Cardiac muscle cell (in vitro differentiated cells and primary cell): ENCODE measurements at regions not wholly inside any gene's neighbourhood (a gene's known extent, or its start where the extent isn't known, plus 50 kb on each side); places are given as distances from the start of the nearest gene placed in this dataset.

Experiments used
- DNase-seq, 2 donors: peaks; one replicate each; pipeline versions ENCODE4 v3.0.0 to v3.0.0-alpha.2; 2010 to 2017; ENCODE audit warnings: low read depth in 1 of 2, low spot score in 1 of 2
- H3K27ac ChIP-seq: fragments of 200-600 bp; sonication (generic); 2 replicates; pipeline ENCODE4 v1.5.1; 2016
- H3K27me3 ChIP-seq: fragments of 200-600 bp; sonication (generic); 2 replicates; pipeline ENCODE4 v1.6.0; 2016; ENCODE audit warnings: control low read depth
- H3K36me3 ChIP-seq: fragments of 200-600 bp; sonication (generic); 2 replicates; pipeline ENCODE4 v1.5.1; 2016; ENCODE audit warnings: control low read depth
- H3K4me1 ChIP-seq: fragments of 200-600 bp; sonication (generic); 2 replicates; pipeline ENCODE4 v1.8.1; 2017; ENCODE audit warnings: low read depth, mild to moderate bottlenecking, mixed run types
- H3K4me3 ChIP-seq: fragments of 200-600 bp; sonication (generic); 2 replicates; pipeline ENCODE4 v1.5.1; 2016; ENCODE audit warnings: mild to moderate bottlenecking
- H3K9me3 ChIP-seq: fragments of 200-600 bp; sonication (generic); 2 replicates; pipeline ENCODE4 v1.5.1; 2017; ENCODE audit warnings: low read depth, mild to moderate bottlenecking, control low read depth
- TF ChIP-seq, protein P1 (sequence below): IDR thresholded peaks from 2 replicates; pipeline ENCODE4 v1.5.1; 2012; ENCODE audit warnings: low read depth, mild to moderate bottlenecking, low read length

DNA sequence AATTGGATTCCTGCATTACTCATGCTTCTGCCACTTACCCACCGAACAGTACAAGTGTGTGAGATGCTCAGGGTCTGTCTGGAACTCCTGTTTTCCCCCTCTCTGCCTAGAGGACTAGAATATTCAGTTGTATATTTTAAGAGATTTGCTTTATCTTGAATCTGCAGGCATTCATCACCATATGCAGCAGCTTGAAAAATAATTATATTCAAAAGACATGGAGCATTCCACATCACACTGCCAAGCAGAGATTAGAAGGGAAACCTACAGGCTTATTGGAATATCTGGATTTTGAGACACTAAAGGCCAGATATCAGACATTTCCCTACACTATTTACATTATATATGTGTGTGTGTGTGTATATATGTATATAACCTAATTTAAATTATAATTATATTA lies 382.8 kb upstream of the POM121L12 start:
- Histone ChIP-seq H3K27ac (no peak overlapping the region), H3K27me3 (no peaks in the 10 kb centered on the region), H3K9me3 (no peaks in the 10 kb centered on the region), H3K4me3 (no peak overlapping the region), H3K4me1 (no peaks in the 10 kb centered on the region), H3K36me3 (no peaks in the 10 kb centered on the region)
- no peak for DNase-seq
- TF ChIP-seq, protein P1, sequence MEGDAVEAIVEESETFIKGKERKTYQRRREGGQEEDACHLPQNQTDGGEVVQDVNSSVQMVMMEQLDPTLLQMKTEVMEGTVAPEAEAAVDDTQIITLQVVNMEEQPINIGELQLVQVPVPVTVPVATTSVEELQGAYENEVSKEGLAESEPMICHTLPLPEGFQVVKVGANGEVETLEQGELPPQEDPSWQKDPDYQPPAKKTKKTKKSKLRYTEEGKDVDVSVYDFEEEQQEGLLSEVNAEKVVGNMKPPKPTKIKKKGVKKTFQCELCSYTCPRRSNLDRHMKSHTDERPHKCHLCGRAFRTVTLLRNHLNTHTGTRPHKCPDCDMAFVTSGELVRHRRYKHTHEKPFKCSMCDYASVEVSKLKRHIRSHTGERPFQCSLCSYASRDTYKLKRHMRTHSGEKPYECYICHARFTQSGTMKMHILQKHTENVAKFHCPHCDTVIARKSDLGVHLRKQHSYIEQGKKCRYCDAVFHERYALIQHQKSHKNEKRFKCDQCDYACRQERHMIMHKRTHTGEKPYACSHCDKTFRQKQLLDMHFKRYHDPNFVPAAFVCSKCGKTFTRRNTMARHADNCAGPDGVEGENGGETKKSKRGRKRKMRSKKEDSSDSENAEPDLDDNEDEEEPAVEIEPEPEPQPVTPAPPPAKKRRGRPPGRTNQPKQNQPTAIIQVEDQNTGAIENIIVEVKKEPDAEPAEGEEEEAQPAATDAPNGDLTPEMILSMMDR, result no peak

DNA sequence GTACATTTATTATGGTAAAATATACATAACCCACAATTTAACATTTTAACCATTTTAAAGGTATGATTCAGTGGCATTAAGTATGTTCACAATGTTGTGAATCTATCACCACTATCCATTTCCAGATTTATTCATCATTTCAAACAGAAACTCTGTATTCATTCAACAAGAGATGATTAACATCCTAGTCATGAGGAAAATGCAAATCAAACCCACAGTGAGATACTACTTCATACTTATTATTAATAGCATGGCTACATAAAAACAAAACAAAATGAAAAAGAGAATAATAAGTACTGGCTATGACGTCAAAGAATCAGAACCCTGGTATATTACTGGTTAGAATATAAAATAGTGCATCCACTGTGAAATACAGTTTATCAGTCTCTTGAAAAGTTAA lies 386.6 kb upstream of the POM121L12 start:
- no peak for DNase-seq

DNA sequence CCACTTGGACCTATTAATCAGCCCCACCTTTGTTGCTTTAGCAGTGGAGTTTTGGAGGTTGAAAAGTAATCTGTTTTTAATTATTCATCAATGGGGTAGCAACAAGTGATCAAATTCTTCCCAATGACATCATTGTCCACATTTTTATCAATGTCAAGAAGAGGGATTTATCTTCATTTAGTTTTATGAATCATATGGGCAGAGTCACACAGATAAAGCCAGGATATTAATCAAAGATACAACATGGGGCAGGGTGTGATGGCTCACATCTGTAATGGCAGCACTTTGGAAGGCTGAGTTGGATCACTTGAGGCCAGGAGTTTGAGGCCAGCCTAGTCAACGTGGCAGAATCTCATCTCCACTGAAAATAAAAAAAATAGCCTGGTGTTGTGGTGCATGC lies 388.4 kb upstream of the POM121L12 start:
- Histone ChIP-seq H3K4me1 (no peaks in the 10 kb centered on the region), H3K27ac (no peak overlapping the region), H3K27me3 (no peaks in the 10 kb centered on the region), H3K36me3 (no peaks in the 10 kb centered on the region), H3K4me3 (no peak overlapping the region), H3K9me3 (no peaks in the 10 kb centered on the region)
- no peak for DNase-seq
- TF ChIP-seq, protein P1, result no peak

More for the DNA sequence above, 386.6 kb upstream of the POM121L12 start:
- H3K27ac ChIP-seq, result no peak overlapping the region
- H3K4me3 ChIP-seq, result no peak overlapping the region
- no peaks in the 10 kb centered on the region for H3K27me3 ChIP-seq
- no peaks in the 10 kb centered on the region for H3K36me3 ChIP-seq
- no peaks in the 10 kb centered on the region for H3K4me1 ChIP-seq
- TF ChIP-seq, protein P1, result no peak
- no peaks in the 10 kb centered on the region for H3K9me3 ChIP-seq

DNA sequence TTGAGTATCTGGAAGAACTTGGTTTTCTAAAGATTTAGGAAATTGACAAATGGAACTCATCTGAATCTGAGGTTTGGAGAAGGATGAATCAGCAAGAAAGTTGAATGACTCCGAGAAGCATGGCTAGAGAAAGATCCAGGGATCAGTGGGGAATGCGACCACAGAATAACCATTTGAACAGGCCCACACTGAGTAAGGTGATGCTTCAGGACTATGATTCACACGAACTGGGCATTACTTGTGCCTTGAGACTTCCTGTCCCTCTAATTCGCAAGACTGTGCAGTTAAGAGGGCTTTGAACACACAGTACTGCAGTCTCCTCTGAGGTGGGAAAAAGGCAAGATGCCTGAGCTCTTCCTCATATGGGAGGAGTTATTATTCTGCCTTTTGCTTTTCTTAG lies 395.5 kb upstream of the POM121L12 start:
- no peaks in the 10 kb centered on the region for H3K36me3 ChIP-seq

DNA sequence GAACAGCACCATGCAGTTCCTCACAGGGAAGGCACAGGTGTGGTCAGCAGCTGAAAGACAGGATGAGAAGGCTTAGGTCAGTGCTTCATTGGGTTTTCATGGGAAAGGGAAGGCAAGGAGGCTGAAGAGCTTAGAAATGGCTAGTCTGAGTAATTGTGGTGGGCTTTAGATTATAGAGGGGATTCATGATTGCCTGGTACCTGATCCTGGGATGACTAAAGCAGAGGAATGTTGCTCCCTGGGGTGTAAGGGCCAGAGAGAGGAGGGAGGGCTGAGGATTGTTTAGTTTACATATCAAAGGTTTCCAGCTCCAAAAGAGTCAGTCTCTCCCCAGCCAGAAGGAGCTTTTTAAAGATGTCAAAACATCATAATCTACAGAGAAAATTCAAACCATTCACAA lies 396.3 kb upstream of the POM121L12 start:
- no peaks in the 10 kb centered on the region for H3K9me3 ChIP-seq
- TF ChIP-seq, protein P1, result no peak
- H3K4me3 ChIP-seq, result no peak overlapping the region
- no peaks in the 10 kb centered on the region for H3K36me3 ChIP-seq
- no peak for DNase-seq
- H3K27me3 ChIP-seq, result no peaks in the 10 kb centered on the region
- no peak overlapping the region for H3K27ac ChIP-seq
- H3K4me1 ChIP-seq, result peaks cover 10% of the 10 kb centered on the region

More for the DNA sequence above, 395.5 kb upstream of the POM121L12 start:
- no peaks in the 10 kb centered on the region for H3K9me3 ChIP-seq
- no peak for DNase-seq
- no peak overlapping the region for H3K27ac ChIP-seq
- H3K27me3 ChIP-seq, result no peaks in the 10 kb centered on the region
- TF ChIP-seq, protein P1, result no peak
- peaks cover 3% of the 10 kb centered on the region for H3K4me1 ChIP-seq
- no peak overlapping the region for H3K4me3 ChIP-seq

DNA sequence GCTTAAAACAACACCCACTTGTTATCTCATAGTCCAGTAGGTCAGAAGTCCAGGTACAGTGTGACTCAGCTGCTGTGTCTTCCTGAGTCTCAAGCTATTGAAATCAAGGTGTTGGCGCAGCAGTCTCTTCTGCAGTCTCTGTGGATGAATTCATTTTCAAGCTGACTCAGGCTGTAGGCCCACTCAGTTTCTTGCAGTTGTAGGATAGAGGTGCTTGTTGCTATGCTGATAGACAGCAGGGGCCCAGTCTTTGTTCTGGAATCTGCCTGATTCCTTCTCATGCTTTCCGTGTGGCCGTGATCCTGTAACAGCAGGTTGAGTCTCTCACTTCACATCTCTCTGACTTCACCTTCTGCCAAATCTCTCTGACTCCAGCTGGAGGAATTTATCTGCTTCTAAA lies 400.4 kb upstream of the POM121L12 start:
- TF ChIP-seq, protein P1, result no peak
- peak in 1 of 2 donors; percentile 28 for DNase-seq
- H3K9me3 ChIP-seq, result no peaks in the 10 kb centered on the region
- H3K4me3 ChIP-seq, result no peak overlapping the region
- H3K27ac ChIP-seq, result peak overlapping the region; percentile 18
- no peaks in the 10 kb centered on the region for H3K27me3 ChIP-seq
- H3K36me3 ChIP-seq, result no peaks in the 10 kb centered on the region
- peaks cover 10% of the 10 kb centered on the region for H3K4me1 ChIP-seq
